ENCODE measurements at regions not wholly inside any gene's neighbourhood (a gene's known extent, or its start where the extent isn't known, plus 50 kb on each side); places are given as distances from the start of the nearest gene placed in this dataset.
A peak's percentile ranks its signal among the peaks of the same experiment; 100 is the strongest.

- no peak for DNase-seq
Observed at GRCh38 chr6:4549556-4550226, 226.5 kb upstream of the CDYL start.

GRCh38 chr6:4545893-4546292, 230.3 kb upstream of the CDYL start:
- DNase-seq: no peak

- no peak for DNase-seq
Observed at GRCh38 chr6:4543596-4543995, 232.6 kb upstream of the CDYL start.

- DNase-seq: no peak
Observed at GRCh38 chr6:4533576-4533975, 242.6 kb upstream of the CDYL start.

- no peak for DNase-seq
Observed at GRCh38 chr6:4531406-4531805, 244.8 kb upstream of the CDYL start.

- DNase-seq: peak; percentile 11
Observed at GRCh38 chr6:4522453-4522852, 253.8 kb upstream of the CDYL start.

- no peak for DNase-seq
Observed at GRCh38 chr6:4521070-4521469, 255.1 kb upstream of the CDYL start.

- no peak for DNase-seq
Observed at GRCh38 chr6:4518506-4518905, 257.7 kb upstream of the CDYL start.

- no peak for DNase-seq
Observed at GRCh38 chr6:4516206-4516605, 260.0 kb upstream of the CDYL start.

GRCh38 chr6:4513561-4513960, 262.6 kb upstream of the CDYL start:
- no peak for DNase-seq

- DNase-seq: no peak
Observed at GRCh38 chr6:4512051-4512471, 264.1 kb upstream of the CDYL start.

- DNase-seq: no peak
Observed at GRCh38 chr6:4511641-4512020, 264.6 kb upstream of the CDYL start.

GRCh38 chr6:4510906-4511640, 265.1 kb upstream of the CDYL start:
- DNase-seq: no peak

- no peak for DNase-seq
Observed at GRCh38 chr6:4510317-4510716, 265.9 kb upstream of the CDYL start.

- DNase-seq: no peak
Observed at GRCh38 chr6:4509506-4509905, 266.7 kb upstream of the CDYL start.

- DNase-seq: no peak
Observed at GRCh38 chr6:4506792-4507191, 269.4 kb upstream of the CDYL start.

- no peak for DNase-seq
Observed at GRCh38 chr6:4506223-4506622, 270.0 kb upstream of the CDYL start.

GRCh38 chr6:4504700-4505099, 271.5 kb upstream of the CDYL start:
- no peak for DNase-seq

GRCh38 chr6:4503700-4504099, 272.5 kb upstream of the CDYL start:
- no peak for DNase-seq

GRCh38 chr6:4496284-4496683, 279.9 kb upstream of the CDYL start:
- no peak for DNase-seq

GRCh38 chr6:4491501-4492260, 284.5 kb upstream of the CDYL start:
- DNase-seq: no peak

GRCh38 chr6:4489538-4489937, 286.7 kb upstream of the CDYL start:
- no peak for DNase-seq

GRCh38 chr6:4488389-4488788, 287.8 kb upstream of the CDYL start:
- DNase-seq: no peak

- no peak for DNase-seq
Observed at GRCh38 chr6:4487538-4487937, 288.7 kb upstream of the CDYL start.
